ENCODE measurements at regions not wholly inside any gene's neighbourhood (a gene's known extent, or its start where the extent isn't known, plus 50 kb on each side); places are given as distances from the start of the nearest gene placed in this dataset.

DNA sequence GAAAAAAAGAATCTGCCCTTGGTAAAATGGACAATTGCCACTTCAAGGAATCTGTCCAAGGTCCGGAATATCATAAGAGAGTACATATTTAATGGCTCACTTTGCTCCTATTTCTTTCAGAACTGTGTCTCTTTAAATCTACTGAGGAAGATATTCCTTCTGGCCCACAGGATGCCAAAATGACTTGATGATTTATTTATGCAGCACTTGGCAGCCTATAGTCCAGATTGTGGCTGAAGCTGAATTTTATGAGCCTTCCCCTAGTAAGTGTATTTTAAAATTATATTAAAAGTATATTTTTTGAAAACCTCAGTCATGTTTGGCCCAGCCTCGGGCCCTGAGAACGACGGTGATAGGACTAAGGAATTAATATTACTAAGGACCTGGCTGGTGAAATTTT is 465.1 kb upstream of the HNRNPA3 start:
- DNase-seq = no peak

- no peak for DNase-seq
Measured at GRCh38 chr2:176747928-176748327, 464.7 kb upstream of the HNRNPA3 start.

DNA sequence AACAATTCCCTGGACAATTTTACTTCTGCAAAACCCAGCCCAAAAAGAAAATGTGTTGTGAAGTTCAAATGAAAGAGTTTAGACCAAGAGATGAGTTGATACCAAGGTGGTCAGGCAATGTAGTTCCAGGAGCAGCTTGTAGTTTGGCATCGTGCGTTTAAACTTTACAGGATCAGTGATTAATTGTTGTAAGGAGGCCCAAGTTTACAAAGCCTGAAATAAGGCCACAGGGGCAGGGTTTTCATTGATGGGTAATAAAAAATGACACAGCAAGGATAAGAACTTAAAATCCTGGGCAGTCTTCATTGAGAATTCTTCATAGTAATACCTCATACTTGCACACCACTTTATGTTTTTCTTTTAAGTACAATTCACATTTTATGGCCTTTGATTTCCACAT is 463.9 kb upstream of the HNRNPA3 start:
- DNase-seq = no peak

DNA sequence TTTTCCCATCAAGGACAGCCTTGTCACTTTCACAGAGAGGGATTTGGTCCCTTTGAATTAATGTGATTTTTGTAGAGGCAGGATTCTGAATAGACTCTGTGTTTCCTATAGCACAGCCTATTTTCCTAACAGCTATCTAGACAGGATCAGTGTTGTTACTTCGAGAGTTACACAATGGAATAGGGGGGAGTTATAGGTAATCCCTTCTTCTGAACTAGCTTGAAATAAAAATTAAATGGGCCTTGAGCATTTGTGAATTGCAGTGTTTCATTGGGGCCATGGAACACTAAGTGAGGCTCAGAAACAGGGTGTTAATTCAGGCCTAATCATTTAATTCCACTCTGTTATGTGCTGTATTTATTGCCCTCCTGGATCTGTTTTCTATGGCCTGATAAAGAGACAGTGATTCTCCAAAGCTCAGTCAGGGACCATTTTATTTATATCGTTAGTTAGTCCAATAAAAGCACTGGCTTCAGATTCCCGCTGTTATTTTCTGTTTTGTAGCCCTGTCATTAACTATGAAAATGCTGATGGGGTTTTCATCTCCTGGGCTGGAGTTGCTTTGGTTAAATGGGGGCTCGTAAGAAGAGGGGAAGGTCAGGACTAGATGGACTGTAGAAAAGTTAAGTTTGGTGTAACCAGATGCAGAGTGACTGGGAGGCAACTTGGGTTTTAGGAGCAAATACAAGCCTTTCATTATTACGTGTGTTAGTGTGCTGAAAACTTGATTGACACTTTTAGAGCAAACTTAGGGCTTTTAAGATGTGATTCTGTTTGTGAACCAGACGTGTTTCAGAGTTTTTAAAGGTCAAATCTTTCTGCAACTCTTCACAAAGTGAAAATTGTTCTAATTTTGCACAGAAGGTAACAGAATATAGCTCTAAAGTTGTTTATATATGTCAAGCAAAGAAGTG is 461.0 kb upstream of the HNRNPA3 start:
- no peak for DNase-seq

- no peak for DNase-seq
Measured at GRCh38 chr2:176752295-176752694, 460.3 kb upstream of the HNRNPA3 start.

GRCh38 chr2:176753205-176753604 is 459.4 kb upstream of the HNRNPA3 start:
- no peak for DNase-seq

DNA sequence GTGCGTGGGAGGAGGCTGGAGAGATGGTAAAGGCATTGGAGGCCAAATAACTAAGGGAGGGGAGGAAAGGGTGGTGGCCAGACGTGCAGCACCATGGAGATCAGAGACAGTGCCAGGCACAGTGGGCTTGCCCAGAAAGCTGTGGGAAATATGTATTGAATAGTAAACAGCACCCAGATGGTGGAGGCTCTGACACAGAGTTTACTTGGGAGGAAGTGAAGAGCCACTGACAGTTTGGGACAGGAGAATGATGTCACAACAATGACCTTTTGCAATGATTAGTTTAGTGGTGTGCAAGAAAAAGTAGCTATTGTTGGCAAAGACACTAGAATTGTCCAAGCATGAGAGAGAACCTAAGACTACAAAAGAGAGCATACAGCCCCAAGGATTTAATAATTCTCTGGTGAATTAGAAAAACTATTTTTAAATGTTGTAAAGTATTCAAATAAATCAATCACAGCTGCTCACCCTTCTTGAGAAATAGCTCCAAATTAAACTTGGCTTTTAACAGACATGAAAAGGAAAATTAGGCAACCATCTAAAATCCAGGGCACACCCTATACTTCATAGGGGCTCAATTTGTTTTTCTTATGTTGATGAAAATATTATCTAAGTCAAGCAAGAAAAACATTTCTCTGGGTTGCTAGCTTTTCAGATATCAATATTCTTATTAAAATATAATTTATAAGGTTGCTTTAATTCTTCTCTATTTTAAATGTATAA is 458.7 kb upstream of the HNRNPA3 start:
- DNase-seq = no peak

DNA sequence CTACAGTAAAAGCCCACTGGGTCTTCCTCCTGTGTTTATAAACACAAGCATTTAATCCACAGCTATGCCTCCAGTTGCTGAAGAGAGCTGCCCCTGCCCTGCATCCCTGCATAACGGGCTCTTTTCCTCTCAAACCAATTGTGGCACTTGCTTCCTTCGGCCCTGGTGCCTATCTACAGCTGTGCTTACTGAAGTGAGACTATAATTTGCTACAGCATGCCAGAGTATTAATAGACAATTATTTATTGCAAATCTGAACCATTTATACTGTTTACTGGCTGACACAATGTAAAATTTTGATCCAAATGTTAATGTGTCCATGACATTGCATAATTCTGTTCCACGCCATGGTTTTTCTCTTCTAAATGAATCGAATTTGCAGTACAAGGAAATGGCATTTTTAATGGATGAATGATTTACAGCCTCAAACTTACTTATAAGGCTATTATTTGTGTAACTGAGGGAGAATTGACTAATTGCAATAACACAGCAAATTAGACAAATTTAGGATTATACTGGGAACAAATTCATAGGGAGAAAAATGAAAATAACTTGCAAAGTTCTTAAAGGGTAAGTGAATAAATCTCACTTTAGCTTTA is 457.0 kb upstream of the HNRNPA3 start:
- no peak for DNase-seq

- no peak for DNase-seq
Measured at GRCh38 chr2:176758426-176758825, 454.2 kb upstream of the HNRNPA3 start.

- DNase-seq = no peak
Measured at GRCh38 chr2:176760439-176760838, 452.2 kb upstream of the HNRNPA3 start.

GRCh38 chr2:176763130-176763529 is 449.5 kb upstream of the HNRNPA3 start:
- no peak for DNase-seq

DNA sequence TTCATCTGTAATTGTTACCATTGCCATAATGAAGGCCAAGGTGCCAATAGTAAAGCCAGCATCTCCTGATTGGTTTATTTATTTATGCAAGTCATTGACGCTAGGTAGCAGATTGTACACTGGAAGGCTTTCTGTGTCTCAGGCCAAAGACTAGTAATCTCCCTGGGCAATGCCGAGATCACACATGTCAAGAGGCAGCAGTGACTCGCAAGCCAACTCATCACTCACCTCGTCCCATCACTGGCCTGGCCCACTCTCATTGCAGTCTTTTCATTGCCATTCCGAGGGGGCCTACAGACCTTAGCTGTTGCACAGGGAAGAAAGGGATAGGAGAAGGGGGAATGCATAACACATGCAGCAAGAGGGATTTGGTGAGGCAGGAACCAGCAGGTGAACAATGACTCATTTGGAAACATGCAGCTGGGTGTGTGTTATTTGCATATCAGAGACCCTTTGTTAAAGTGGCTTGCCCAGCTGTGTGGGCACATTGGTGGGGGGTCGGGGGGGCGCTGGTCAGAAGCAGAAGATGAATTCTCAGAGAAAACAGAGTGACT is 448.7 kb upstream of the HNRNPA3 start:
- no peak for DNase-seq

DNA sequence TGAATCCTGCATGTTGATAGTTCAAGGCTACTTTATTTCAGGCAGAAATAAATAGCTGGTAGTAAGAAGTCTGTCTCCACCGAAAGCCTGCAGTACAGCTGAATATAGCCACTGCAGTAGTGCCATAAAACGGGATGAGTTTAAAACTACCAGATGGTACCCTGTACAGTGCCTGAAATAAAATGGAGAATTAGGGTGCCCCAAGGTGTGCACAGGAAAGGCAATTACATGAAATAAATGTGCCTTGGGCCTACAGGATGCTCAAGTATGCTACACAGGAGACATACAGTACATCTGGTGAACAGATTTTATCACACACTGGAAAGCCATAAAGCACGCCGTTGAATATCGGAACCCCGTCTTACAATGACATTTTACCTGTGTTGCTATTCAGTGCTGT is 447.7 kb upstream of the HNRNPA3 start:
- DNase-seq = no peak

DNA sequence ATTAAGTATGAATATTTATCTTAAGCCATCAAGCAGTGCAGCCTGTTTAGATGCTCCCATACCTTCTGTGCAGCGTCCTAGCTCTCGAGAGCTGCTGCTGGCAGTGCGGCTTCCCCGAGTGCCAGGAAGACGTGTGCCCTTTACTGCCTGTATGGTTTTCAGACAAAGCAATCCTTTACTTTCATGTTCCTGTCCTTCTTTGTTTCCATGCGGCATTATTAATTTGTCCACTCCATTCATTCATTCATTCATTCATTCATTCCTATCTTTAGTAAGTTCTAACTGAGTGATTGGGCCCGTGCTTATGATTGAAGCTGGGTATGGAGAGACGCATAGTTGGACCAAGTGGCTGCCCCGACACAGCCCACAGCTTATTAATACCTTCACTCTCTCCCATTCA is 446.6 kb upstream of the HNRNPA3 start:
- no peak for DNase-seq

GRCh38 chr2:176768185-176768584 is 444.4 kb upstream of the HNRNPA3 start:
- DNase-seq = no peak

DNA sequence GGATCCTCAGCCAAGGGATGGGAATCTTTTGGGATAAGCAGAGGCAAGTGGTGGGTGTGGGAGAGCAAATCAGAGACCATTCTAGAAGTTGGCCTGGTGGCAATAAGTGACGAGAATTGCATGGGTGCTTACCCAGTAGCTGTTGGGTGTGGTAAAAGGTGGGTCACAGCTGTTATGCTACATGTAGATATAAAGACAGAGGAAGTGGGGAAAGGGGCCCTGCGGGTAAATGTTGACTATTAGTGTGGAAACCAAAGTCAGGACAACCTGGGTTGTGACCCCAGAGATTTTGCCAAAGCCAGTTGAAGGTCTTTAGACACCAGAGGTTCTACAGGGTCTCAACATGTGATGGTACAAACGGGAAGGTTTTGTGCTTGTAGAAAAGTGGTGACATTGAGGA is 443.6 kb upstream of the HNRNPA3 start:
- DNase-seq = no peak

- DNase-seq = no peak
Measured at GRCh38 chr2:176769499-176770370, 442.9 kb upstream of the HNRNPA3 start.

DNA sequence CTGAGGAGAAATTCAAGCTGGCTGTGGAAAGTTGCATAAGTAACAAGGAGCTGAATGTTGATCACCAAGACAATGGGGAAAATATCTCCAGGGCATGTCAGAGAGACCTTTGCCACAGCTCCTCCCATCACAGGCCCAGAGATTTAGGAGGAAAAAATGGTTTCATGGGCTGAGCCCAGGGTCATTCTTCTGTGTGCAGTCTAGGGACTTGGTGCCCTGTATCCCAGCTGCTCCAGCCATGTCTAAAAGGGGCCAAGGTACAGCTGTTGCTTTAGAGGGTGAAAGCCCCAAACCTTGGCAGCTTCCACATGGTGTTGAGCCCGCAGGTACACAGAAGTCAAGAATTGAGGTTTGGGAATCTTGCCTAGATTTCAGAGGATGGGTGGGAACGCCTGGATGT is 439.8 kb upstream of the HNRNPA3 start:
- DNase-seq = no peak

GRCh38 chr2:176774766-176775451 is 437.7 kb upstream of the HNRNPA3 start:
- DNase-seq = no peak

DNA sequence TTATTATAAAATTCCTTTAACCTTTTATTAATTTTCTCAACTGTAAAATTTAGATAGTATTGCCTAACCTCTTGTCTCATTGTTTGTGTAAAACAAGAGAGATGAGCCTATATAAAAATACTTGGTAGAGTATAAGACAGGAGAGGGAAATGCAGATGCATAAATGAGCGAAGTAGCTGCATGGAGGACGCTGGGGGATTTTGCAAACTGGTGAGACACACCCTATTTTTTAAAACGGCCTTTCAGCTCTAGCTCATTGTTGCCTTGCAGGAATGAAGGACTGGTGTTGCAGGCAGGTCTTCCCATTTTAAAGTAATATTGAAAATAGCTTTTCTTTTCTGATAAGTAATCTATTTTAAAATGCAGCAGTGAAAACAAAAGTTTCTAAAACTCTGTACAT is 435.3 kb upstream of the HNRNPA3 start:
- no peak for DNase-seq

GRCh38 chr2:176779917-176780316 is 432.7 kb upstream of the HNRNPA3 start:
- DNase-seq = no peak

- no peak for DNase-seq
Measured at GRCh38 chr2:176780348-176780747, 432.2 kb upstream of the HNRNPA3 start.

Measured in CD4-positive, alpha-beta T cell treated with Interleukin-4 for 4 hours (primary cell).